OCI-LY1 (cell line): ENCODE measurements at regions not wholly inside any gene's neighbourhood (a gene's known extent, or its start where the extent isn't known, plus 50 kb on each side); places are given as distances from the start of the nearest gene placed in this dataset.

Source experiments
- H2AFZ ChIP-seq: fragments of 200-600 bp; sonication (generic), shearing (Covaris generic); 2 replicates; pipeline ENCODE4 v1.6.0; 2014; ENCODE audit warnings: antibody characterized with exemption, mild to moderate bottlenecking, low read length
- H3F3A ChIP-seq: fragments of 200-600 bp; sonication (generic), shearing (Covaris generic); 2 replicates; pipeline ENCODE4 v1.6.0; 2014; ENCODE audit warnings: mild to moderate bottlenecking, antibody characterized with exemption, low read length, moderate library complexity; ENCODE audit not compliant: insufficient read depth
- H3K27ac ChIP-seq: fragments of 200-600 bp; sonication (generic); 2 replicates; pipeline ENCODE4 v1.5.1; 2014; ENCODE audit warnings: low read length, mixed run types, mild to moderate bottlenecking, low read depth; ENCODE audit not compliant: poor library complexity, severe bottlenecking
- H3K27me3 ChIP-seq: fragments of 200-600 bp; sonication (generic); 2 replicates; pipeline ENCODE4 v1.6.0; 2014; ENCODE audit warnings: antibody characterized with exemption, mild to moderate bottlenecking, low read length, moderate library complexity; ENCODE audit not compliant: insufficient read depth
- H3K36me3 ChIP-seq: fragments of 200-600 bp; sonication (generic); 2 replicates; pipeline ENCODE4 v1.6.1; 2014; ENCODE audit warnings: mild to moderate bottlenecking, antibody characterized with exemption, low read length, moderate library complexity, mixed read lengths; ENCODE audit not compliant: insufficient read depth
- H3K4me1 ChIP-seq: fragments of 200-600 bp; sonication (generic); 2 replicates; pipeline ENCODE4 v1.5.1; 2014; ENCODE audit warnings: mild to moderate bottlenecking, low read length, moderate library complexity; ENCODE audit not compliant: insufficient read depth, severe bottlenecking
- H3K4me2 ChIP-seq: fragments of 200-600 bp; sonication (generic), shearing (Covaris generic); 2 replicates; pipeline ENCODE4 v1.6.1; 2014; ENCODE audit warnings: low read length
- H3K4me3 ChIP-seq: fragments of 200-600 bp; sonication (generic); 2 replicates; pipeline ENCODE4 v1.5.1; 2014; ENCODE audit warnings: low read length, low read depth, mild to moderate bottlenecking, mixed read lengths; ENCODE audit not compliant: poor library complexity, severe bottlenecking
- H3K79me2 ChIP-seq: fragments of 200-600 bp; shearing (Covaris generic); 2 replicates; pipeline ENCODE4 v1.6.1; 2016; ENCODE audit warnings: mixed run types, low read length, mixed read lengths; ENCODE audit not compliant: insufficient read depth
- H3K9ac ChIP-seq: fragments of 200-600 bp; sonication (generic), shearing (Covaris generic); 2 replicates; pipeline ENCODE4 v1.6.1; 2014; ENCODE audit warnings: mild to moderate bottlenecking, low read length, mixed read lengths
- H3K9me2 ChIP-seq: fragments of 200-600 bp; sonication (generic), shearing (Covaris generic); 2 replicates; pipeline ENCODE4 v1.6.1; 2014; ENCODE audit warnings: low read depth, mild to moderate bottlenecking, low read length, mixed read lengths
- H3K9me3 ChIP-seq: fragments of 200-600 bp; shearing (Covaris generic); 2 replicates; pipeline ENCODE4 v1.6.1; 2014; ENCODE audit warnings: low read length, mixed read lengths
- H4K20me1 ChIP-seq: fragments of 200-600 bp; sonication (generic), shearing (Covaris generic); 2 replicates; pipeline ENCODE4 v1.6.0; 2016; ENCODE audit warnings: mild to moderate bottlenecking, low read length; ENCODE audit not compliant: insufficient read depth
- CTCF ChIP-seq: fragments of 200-600 bp; sonication (generic), shearing (Covaris generic); IDR thresholded peaks from 2 replicates; pipeline ENCODE4 v1.5.1; 2017; ENCODE audit warnings: mild to moderate bottlenecking, antibody characterized with exemption, low read length, moderate library complexity, mixed read lengths
- EZH2 ChIP-seq: fragments of 200-600 bp; sonication (generic), shearing (Covaris generic); IDR thresholded peaks from 2 replicates; pipeline ENCODE4 v1.8.0; 2017; ENCODE audit warnings: borderline replicate concordance, mixed run types, mild to moderate bottlenecking, antibody characterized with exemption, low read length, moderate library complexity, mixed read lengths

DNA sequence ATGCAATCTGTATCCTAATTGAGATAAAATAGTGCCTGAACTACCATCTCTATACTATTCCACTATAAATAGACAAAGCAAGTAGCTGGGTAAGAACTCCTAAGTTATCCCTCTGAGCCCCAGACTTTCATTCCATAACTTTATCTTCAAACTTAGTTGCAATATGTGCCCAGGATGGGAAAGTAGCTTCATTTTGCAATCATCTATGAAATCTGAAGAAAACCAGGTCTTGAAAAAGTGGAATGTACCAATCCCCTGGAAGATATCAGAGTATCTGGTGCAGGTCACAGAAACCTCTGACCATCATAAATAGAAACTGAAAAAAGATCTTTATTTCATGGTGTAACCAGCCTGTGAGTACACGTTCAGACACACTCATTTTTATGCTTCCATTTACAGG lies 78.1 kb upstream of the TMEM178A start:
- no peak overlapping the region for H3K27ac ChIP-seq
- H3K4me3 ChIP-seq = no peak overlapping the region
- TF ChIP-seq CTCF = no peak
- no peak for TF ChIP-seq EZH2
- H3K27me3 ChIP-seq = no peaks in the 10 kb centered on the region
- H3K9ac ChIP-seq = no peak overlapping the region
- no peaks in the 10 kb centered on the region for H3K36me3 ChIP-seq
- H3F3A ChIP-seq = no peaks in the 10 kb centered on the region
- H3K9me2 ChIP-seq = no peaks in the 10 kb centered on the region
- no peaks in the 10 kb centered on the region for H4K20me1 ChIP-seq
- no peaks in the 10 kb centered on the region for H3K79me2 ChIP-seq
- 0 out of 2 replicates have a peak, but pooled peaks cover 3% of the 10 kb centered on the region for H3K9me3 ChIP-seq
- H3K4me2 ChIP-seq = no peak overlapping the region
- no peak overlapping the region for H2AFZ ChIP-seq
- H3K4me1 ChIP-seq = no peaks in the 10 kb centered on the region

DNA sequence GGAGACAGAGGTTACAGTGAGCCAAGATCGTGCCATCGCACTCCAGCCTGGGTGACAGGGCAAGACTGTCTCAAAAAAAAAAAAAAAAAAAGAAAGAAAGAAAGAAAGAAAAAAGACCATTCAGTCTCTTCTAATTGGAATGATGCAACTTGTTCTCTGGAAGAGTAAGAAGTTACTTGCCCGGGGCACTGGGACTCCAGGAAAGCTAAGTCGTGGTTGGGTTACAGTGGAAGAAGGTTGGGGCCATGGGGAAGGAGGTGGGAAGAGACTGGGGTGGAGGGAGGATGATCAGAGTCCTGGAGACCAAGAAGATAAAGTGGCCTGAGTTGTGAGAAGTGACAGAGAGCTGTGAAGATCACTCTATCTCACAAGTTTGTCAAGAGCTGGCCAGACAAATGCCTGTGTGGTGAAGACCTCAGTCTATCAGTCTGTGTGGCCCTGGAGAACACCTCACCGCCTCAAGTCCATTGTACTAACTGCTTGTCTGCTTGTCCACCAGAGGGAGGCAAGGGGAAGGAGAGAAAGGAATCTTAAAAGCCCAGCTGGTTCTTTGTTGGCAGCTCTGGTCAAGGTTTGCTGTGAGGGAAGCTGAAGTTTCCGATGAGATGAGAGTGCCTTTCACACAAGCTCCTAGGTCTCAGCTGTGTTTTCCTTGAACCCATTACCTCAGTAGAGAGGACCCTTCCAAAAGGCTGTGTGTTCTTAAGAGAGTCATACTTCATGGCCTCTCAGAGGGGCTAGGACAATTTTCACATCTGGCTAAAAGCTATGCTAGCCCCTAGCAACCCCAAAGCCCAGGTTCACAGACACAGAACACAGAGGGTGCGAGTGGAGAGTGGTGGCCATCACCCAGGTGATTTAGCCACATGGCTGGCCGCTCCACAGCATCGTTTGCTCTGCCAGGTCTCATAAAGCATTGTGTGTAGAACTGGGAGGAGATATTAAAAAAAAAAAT lies 72.0 kb upstream of the TMEM178A start:
- TF ChIP-seq CTCF (peak; percentile 33), EZH2 (no peak)
- Histone ChIP-seq H3K4me3 (no peak overlapping the region), H3F3A (no peaks in the 10 kb centered on the region), H2AFZ (no peak overlapping the region), H3K27me3 (no peaks in the 10 kb centered on the region), H3K79me2 (no peaks in the 10 kb centered on the region), H3K9me2 (no peaks in the 10 kb centered on the region), H3K27ac (no peak overlapping the region), H4K20me1 (no peaks in the 10 kb centered on the region), H3K4me2 (no peak overlapping the region), H3K9ac (no peak overlapping the region), H3K9me3 (no peaks in the 10 kb centered on the region), H3K4me1 (no peaks in the 10 kb centered on the region), H3K36me3 (no peaks in the 10 kb centered on the region)

DNA sequence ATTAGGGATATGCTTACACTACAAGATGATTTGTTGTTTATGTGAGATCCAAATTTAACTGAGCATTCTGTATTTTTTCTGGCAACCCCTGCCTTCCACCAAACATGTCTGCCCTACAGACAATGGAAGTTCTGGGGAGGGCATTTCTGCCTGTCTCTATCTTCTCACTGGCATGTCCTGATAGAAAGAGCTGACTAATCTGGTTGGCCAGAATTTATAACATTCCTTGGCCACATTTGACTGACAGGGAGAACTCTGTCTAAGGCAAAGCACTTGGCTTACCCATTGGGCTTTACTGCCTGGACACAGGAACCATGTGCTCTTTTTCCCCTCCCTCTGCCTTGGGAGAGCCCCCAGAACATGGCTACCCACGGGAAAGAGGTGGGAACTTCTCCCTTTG lies 70.6 kb upstream of the TMEM178A start:
- TF ChIP-seq EZH2 (no peak), CTCF (no peak)
- Histone ChIP-seq H3K27me3 (no peaks in the 10 kb centered on the region), H3K27ac (no peak overlapping the region)

More for the DNA sequence above, 70.6 kb upstream of the TMEM178A start:
- Histone ChIP-seq H3K4me3 (no peak overlapping the region), H3K9me3 (no peaks in the 10 kb centered on the region), H2AFZ (no peak overlapping the region), H3K79me2 (no peaks in the 10 kb centered on the region), H3K9ac (no peak overlapping the region), H3K4me1 (no peaks in the 10 kb centered on the region), H3K36me3 (no peaks in the 10 kb centered on the region), H3K4me2 (no peak overlapping the region), H3K9me2 (no peaks in the 10 kb centered on the region), H4K20me1 (no peaks in the 10 kb centered on the region), H3F3A (no peaks in the 10 kb centered on the region)
